ENCODE measurements at regions not wholly inside any gene's neighbourhood (a gene's known extent, or its start where the extent isn't known, plus 50 kb on each side); places are given as distances from the start of the nearest gene placed in this dataset.

GRCh38 chr17:77465358-77466041, 324.7 kb downstream of the SEC14L1 start:
- DNase-seq: no peak

- DNase-seq: no peak
Observed at GRCh38 chr17:77466140-77466539, 325.4 kb downstream of the SEC14L1 start.

- DNase-seq: no peak
Observed at GRCh38 chr17:77466596-77467223, 325.9 kb downstream of the SEC14L1 start.

GRCh38 chr17:77467521-77467920, 326.8 kb downstream of the SEC14L1 start:
- DNase-seq: no peak

- no peak for DNase-seq
Observed at GRCh38 chr17:77468897-77469296, 328.1 kb downstream of the SEC14L1 start.

GRCh38 chr17:77470330-77470786, 329.6 kb downstream of the SEC14L1 start:
- no peak for DNase-seq

- DNase-seq: no peak
Observed at GRCh38 chr17:77470800-77471733, 330.3 kb downstream of the SEC14L1 start.

GRCh38 chr17:77471984-77472461, 331.3 kb downstream of the SEC14L1 start:
- DNase-seq: no peak

GRCh38 chr17:77472468-77473310, 331.9 kb downstream of the SEC14L1 start:
- no peak for DNase-seq

GRCh38 chr17:77473615-77474226, 333.0 kb downstream of the SEC14L1 start:
- no peak for DNase-seq

- no peak for DNase-seq
Observed at GRCh38 chr17:77474292-77474988, 333.7 kb downstream of the SEC14L1 start.

- no peak for DNase-seq
Observed at GRCh38 chr17:77475016-77475976, 334.5 kb downstream of the SEC14L1 start.

- no peak for DNase-seq
Observed at GRCh38 chr17:77476006-77476405, 335.2 kb downstream of the SEC14L1 start.

- DNase-seq: no peak
Observed at GRCh38 chr17:77476498-77476897, 335.7 kb downstream of the SEC14L1 start.

- DNase-seq: no peak
Observed at GRCh38 chr17:77476931-77477805, 336.4 kb downstream of the SEC14L1 start.

GRCh38 chr17:77478281-77478680, 337.5 kb downstream of the SEC14L1 start:
- no peak for DNase-seq

GRCh38 chr17:77478899-77479298, 338.1 kb downstream of the SEC14L1 start:
- no peak for DNase-seq

GRCh38 chr17:77479372-77480198, 338.8 kb downstream of the SEC14L1 start:
- DNase-seq: no peak

Data from NCI-H748 treated with DMSO at 0.1 percent for 48 hours (cell line).